Lower lobe of right lung (tissue), 2 donors: ENCODE measurements at regions not wholly inside any gene's neighbourhood (a gene's known extent, or its start where the extent isn't known, plus 50 kb on each side); places are given as distances from the start of the nearest gene placed in this dataset.
"Not testable (repeated sequence)": the region's sequence is repeated elsewhere in the genome, so short reads cannot be mapped to it uniquely, and the experiment has no call there.

Experiments
- ATAC-seq, 2 donors: fragments of 200-7000 bp; cut with Tn5 transposase; one replicate each; pipeline ENCODE4 v1.9.1; 2020 to 2022; ENCODE audit warnings: mild to moderate bottlenecking in 2 of 2, moderate library complexity in 2 of 2
- DNase-seq: peaks from one replicate; pipeline ENCODE4 v3.0.0-alpha.2; 2020
- H3K27ac ChIP-seq: fragments of 200-600 bp; one replicate; pipeline ENCODE4 v1.8.0; 2022
- H3K27me3 ChIP-seq: fragments of 200-600 bp; one replicate; pipeline ENCODE4 v1.8.0; 2022; ENCODE audit warnings: low read depth
- H3K36me3 ChIP-seq: fragments of 200-600 bp; one replicate; pipeline ENCODE4 v1.8.0; 2022; ENCODE audit warnings: mild to moderate bottlenecking
- H3K4me1 ChIP-seq: fragments of 200-600 bp; one replicate; pipeline ENCODE4 v1.8.0; 2022
- H3K4me3 ChIP-seq: fragments of 200-600 bp; one replicate; pipeline ENCODE4 v1.8.0; 2022; ENCODE audit warnings: mild to moderate bottlenecking
- H3K9me3 ChIP-seq: fragments of 200-600 bp; one replicate; pipeline ENCODE4 v1.8.0; 2022
- intact Hi-C: fragments of 100-400 bp; cut with DNase I; formaldehyde crosslinking; loops from one replicate; pipeline ENCODE4 v1.11.0; 2022
- TF ChIP-seq, protein P1 (sequence below): fragments of 200-600 bp; IDR thresholded peaks from one replicate; pipeline ENCODE4 v1.8.0; 2022; ENCODE audit warnings: antibody characterized with exemption, mild to moderate bottlenecking
- donor health status: DM: no; HTN: yes; CAD: no; lungs with severe emphysema.

DNA sequence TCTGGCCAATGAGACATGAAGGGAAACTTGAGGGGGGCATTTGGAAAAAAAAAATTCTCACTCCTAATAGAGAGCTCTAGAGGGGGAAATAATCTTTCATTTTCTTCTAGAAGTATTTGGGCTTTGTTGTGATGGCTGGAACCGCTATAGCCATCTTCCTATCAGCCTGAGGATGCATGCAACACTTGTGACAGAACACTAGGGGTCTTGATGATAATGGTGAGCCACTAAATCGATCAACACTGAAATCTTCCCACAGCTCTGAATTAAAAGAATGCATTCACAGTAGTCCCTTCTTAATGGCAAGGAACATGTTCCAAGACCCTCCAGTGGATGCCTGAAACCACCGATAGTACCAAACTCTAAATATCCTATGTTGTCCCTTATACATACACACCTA is 325.3 kb downstream of the LNPK start:
- Histone ChIP-seq H3K27me3 (no peaks in the 10 kb centered on the region), H3K36me3 (no peaks in the 10 kb centered on the region), H3K9me3 (peaks cover 5% of the 10 kb centered on the region), H3K4me3 (no peak overlapping the region), H3K4me1 (no peaks in the 10 kb centered on the region), H3K27ac (no peak overlapping the region)
- DNase-seq (no peak), ATAC-seq (no peak)
- TF ChIP-seq, protein P1, sequence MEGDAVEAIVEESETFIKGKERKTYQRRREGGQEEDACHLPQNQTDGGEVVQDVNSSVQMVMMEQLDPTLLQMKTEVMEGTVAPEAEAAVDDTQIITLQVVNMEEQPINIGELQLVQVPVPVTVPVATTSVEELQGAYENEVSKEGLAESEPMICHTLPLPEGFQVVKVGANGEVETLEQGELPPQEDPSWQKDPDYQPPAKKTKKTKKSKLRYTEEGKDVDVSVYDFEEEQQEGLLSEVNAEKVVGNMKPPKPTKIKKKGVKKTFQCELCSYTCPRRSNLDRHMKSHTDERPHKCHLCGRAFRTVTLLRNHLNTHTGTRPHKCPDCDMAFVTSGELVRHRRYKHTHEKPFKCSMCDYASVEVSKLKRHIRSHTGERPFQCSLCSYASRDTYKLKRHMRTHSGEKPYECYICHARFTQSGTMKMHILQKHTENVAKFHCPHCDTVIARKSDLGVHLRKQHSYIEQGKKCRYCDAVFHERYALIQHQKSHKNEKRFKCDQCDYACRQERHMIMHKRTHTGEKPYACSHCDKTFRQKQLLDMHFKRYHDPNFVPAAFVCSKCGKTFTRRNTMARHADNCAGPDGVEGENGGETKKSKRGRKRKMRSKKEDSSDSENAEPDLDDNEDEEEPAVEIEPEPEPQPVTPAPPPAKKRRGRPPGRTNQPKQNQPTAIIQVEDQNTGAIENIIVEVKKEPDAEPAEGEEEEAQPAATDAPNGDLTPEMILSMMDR: no peak
- intact Hi-C loops: no loop called here

DNA sequence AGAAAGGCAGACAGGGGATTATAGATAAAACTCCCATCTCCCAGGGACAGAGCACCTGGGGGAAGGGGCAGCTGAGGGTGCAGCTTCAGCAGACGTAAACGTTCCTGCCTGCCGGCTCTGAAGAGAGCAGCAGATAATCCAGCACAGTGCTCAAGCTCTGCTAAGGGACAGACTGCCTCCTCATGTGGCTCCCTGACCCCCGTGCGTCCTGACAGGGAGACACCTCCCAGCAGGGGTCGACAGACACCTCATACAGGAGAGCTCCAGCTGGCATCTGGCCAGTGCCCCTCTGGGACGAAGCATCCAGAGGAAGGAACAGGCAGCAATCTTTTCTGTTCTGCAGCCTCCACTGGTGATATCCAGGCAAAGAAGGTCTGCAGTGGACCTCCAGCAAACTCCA is 333.3 kb downstream of the LNPK start:
- ATAC-seq, DNase-seq, H3K4me1 ChIP-seq, H3K36me3 ChIP-seq, H3K27me3 ChIP-seq, H3K9me3 ChIP-seq, H3K4me3 ChIP-seq, intact Hi-C loops, H3K27ac ChIP-seq: not testable (repeated sequence)

DNA sequence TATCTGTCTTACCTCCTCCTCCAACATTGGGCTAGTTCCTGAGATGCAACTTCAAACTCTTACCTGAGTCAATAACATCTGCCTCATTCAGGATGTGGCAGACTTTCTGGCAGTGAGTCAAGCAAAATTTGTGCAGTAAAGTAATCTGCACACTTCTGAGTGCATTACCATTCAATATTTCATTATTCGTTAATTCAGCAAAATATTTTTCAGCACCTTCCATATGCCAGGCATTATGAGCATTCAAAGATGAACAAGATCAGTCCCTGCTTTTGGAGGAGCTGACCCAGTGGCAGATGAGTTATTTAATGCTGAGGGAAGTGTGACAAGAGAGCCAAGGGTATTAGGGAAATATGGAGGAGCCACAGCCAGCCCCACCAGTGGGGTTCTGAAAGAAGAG is 339.7 kb downstream of the LNPK start:
- DNase-seq: no peak
- Histone ChIP-seq H3K4me3 (no peak overlapping the region), H3K4me1 (no peaks in the 10 kb centered on the region), H3K27ac (no peak overlapping the region), H3K36me3 (no peaks in the 10 kb centered on the region), H3K9me3 (no peaks in the 10 kb centered on the region), H3K27me3 (no peaks in the 10 kb centered on the region)
- no peak for ATAC-seq
- TF ChIP-seq, protein P1: no peak
- intact Hi-C loops: no loop called here

DNA sequence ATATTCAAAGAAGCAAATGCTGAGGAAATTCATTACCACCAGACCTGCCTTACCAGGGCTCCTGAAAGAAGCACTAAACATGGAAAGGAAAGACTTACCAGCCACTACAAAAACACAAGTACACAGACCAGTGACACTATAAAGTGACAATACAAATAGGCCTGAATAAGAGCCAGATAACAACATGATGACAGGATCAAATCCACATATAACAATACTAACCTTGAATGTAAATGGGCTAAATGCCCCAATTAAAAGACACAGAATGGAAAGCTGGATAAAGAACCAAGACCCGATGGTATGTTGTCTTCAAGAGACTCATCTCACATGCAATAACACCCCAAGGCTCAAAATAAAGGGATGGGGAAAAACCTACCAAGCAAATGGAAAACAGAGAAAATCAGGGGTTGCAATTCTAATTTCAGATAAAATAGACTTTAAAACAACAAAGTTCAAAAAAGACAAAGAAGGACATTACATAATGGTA is 353.4 kb downstream of the LNPK start:
- ATAC-seq: no peak
- DNase-seq: no peak
- Histone ChIP-seq H3K36me3 (no peaks in the 10 kb centered on the region), H3K27ac (no peak overlapping the region), H3K4me3 (no peak overlapping the region), H3K4me1 (no peaks in the 10 kb centered on the region), H3K27me3 (no peaks in the 10 kb centered on the region), H3K9me3 (peaks cover 7% of the 10 kb centered on the region)
- TF ChIP-seq, protein P1: no peak
- intact Hi-C loops: no loop called here

DNA sequence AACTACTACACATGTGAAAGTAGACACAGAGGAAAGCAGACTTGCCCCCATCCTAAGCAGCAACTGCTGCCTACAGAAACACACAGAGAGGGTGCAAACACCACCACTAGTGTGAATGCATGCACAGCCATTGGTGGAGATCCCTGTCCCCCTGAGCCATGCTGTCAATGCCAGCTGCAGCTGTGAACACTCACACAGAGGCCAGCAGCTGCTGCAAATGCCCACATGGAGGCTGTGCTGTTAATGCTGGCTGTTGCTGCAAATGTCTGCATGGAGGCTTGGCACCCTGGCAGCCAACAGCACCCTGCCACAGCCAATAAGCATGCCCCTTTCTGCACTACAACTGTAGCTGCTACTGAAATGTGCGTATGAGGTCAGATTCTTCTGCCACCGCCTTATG is 355.0 kb downstream of the LNPK start:
- no peaks in the 10 kb centered on the region for H3K36me3 ChIP-seq
- H3K4me3 ChIP-seq: no peak overlapping the region
- no peak overlapping the region for H3K27ac ChIP-seq
- TF ChIP-seq, protein P1: no peak
- ATAC-seq: no peak
- H3K27me3 ChIP-seq: no peaks in the 10 kb centered on the region
- H3K4me1 ChIP-seq: no peaks in the 10 kb centered on the region
- intact Hi-C loops: no loop called here
- H3K9me3 ChIP-seq: peaks cover 7% of the 10 kb centered on the region
- no peak for DNase-seq

DNA sequence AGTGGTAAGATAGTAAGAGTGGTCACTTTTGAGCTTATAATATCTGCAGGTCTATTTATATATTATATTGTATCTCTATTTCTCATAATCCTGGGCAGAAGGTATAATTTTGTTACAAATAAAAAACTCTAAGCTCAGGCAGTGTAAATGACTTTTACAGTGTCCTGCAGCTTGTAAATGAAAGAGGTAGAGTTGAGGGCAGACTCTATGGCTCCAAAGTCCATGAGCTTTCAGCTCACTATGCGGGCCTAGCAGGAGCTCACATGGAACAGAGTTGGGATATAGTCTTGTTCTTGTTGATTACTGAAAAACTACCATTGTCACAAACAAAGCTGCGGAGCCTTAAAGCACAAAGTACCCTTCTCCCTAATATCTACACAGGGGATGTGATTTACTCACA is 361.4 kb downstream of the LNPK start:
- no peak overlapping the region for H3K27ac ChIP-seq
- H3K4me1 ChIP-seq: no peaks in the 10 kb centered on the region
- H3K27me3 ChIP-seq: peaks cover 4% of the 10 kb centered on the region
- H3K9me3 ChIP-seq: no peaks in the 10 kb centered on the region
- no peak overlapping the region for H3K4me3 ChIP-seq
- no peaks in the 10 kb centered on the region for H3K36me3 ChIP-seq
- DNase-seq: no peak
- TF ChIP-seq, protein P1: no peak
- no peak for ATAC-seq
- intact Hi-C loops: no loop called here
